Thoracic aorta (tissue), 2 donors: ENCODE measurements at regions not wholly inside any gene's neighbourhood (a gene's known extent, or its start where the extent isn't known, plus 50 kb on each side); places are given as distances from the start of the nearest gene placed in this dataset.

Source experiments
- ATAC-seq: fragments of 150-250 bp; one replicate; pipeline ENCODE4 v1.8.0; 2017; ENCODE audit warnings: low read depth; ENCODE audit not compliant: insufficient number of reproducible peaks, low FRiP score
- DNase-seq: peaks from one replicate; pipeline ENCODE4 v3.0.0-alpha.2; 2020; ENCODE audit warnings: low spot score
- H3K27ac ChIP-seq, 2 donors: fragments of 200-600 bp; sonication (generic); 1 replicate in 1 of 2; 2 replicates in 1 of 2; pipeline ENCODE4 v1.5.1; 2016; ENCODE audit warnings: mild to moderate bottlenecking in 2 of 2, moderate library complexity in 2 of 2
- H3K27me3 ChIP-seq: fragments of 200-600 bp; sonication (generic); replicated peaks from 2 replicates; pipeline ENCODE4 v1.6.0; 2016; ENCODE audit warnings: mild to moderate bottlenecking; ENCODE audit not compliant: insufficient read depth
- H3K36me3 ChIP-seq: fragments of 200-600 bp; sonication (generic); one replicate; pipeline ENCODE4 v1.5.1; 2016
- H3K4me1 ChIP-seq, 2 donors: fragments of 200-600 bp; sonication (generic); 1 replicate in 1 of 2; 2 replicates in 1 of 2; pipeline versions ENCODE4 v1.5.1 to v1.6.0; 2016; ENCODE audit warnings: low read depth in 2 of 2, mild to moderate bottlenecking in 1 of 2; ENCODE audit not compliant: control insufficient read depth in 1 of 2
- H3K4me3 ChIP-seq: fragments of 200-600 bp; sonication (generic); 2 replicates; pipeline ENCODE4 v1.5.1; 2016; ENCODE audit warnings: mild to moderate bottlenecking
- H3K9me3 ChIP-seq: fragments of 200-600 bp; sonication (generic); 2 replicates; pipeline ENCODE4 v1.5.1; 2016
- CTCF ChIP-seq: fragments of 200-600 bp; sonication (generic); IDR thresholded peaks from one replicate; pipeline ENCODE4 v1.5.1; 2019; ENCODE audit warnings: antibody characterized with exemption

- DNase-seq (no peak), ATAC-seq (no peak)
- no peak for TF ChIP-seq CTCF
- Histone ChIP-seq H3K9me3 (no peaks in the 10 kb centered on the region), H3K27me3 (no peaks in the 10 kb centered on the region), H3K4me3 (no peak overlapping the region), H3K27ac (no peak overlapping the region), H3K36me3 (no peaks in the 10 kb centered on the region), H3K4me1 (no peaks in the 10 kb centered on the region)
Observed at GRCh38 chr12:83826112-83826511, 1086.5 kb downstream of the SLC6A15 start.

GRCh38 chr12:83823386-83824045 lies 1089.1 kb downstream of the SLC6A15 start:
- ATAC-seq, result no peak

GRCh38 chr12:83821967-83822366 lies 1090.6 kb downstream of the SLC6A15 start:
- DNase-seq (no peak), ATAC-seq (no peak)
- Histone ChIP-seq H3K27me3 (no peaks in the 10 kb centered on the region), H3K9me3 (no peaks in the 10 kb centered on the region), H3K27ac (no peak overlapping the region), H3K4me3 (no peak overlapping the region), H3K36me3 (no peaks in the 10 kb centered on the region), H3K4me1 (no peaks in the 10 kb centered on the region)
- TF ChIP-seq CTCF, result no peak

More at GRCh38 chr12:83823386-83824045, 1089.1 kb downstream of the SLC6A15 start:
- Histone ChIP-seq H3K4me3 (no peak overlapping the region), H3K4me1 (no peaks in the 10 kb centered on the region), H3K36me3 (no peaks in the 10 kb centered on the region), H3K27ac (no peak overlapping the region), H3K9me3 (no peaks in the 10 kb centered on the region), H3K27me3 (no peaks in the 10 kb centered on the region)
- no peak for TF ChIP-seq CTCF
- no peak for DNase-seq

GRCh38 chr12:83818881-83819280 lies 1093.7 kb downstream of the SLC6A15 start:
- no peak for DNase-seq
- no peak for TF ChIP-seq CTCF

GRCh38 chr12:83817730-83818129 lies 1094.9 kb downstream of the SLC6A15 start:
- TF ChIP-seq CTCF, result no peak
- no peak overlapping the region for H3K4me3 ChIP-seq
- ATAC-seq (no peak), DNase-seq (no peak)
- no peak overlapping the region for H3K27ac ChIP-seq
- no peaks in the 10 kb centered on the region for H3K4me1 ChIP-seq
- H3K9me3 ChIP-seq, result no peaks in the 10 kb centered on the region
- no peaks in the 10 kb centered on the region for H3K27me3 ChIP-seq
- H3K36me3 ChIP-seq, result no peaks in the 10 kb centered on the region

More at GRCh38 chr12:83818881-83819280, 1093.7 kb downstream of the SLC6A15 start:
- H3K9me3 ChIP-seq, result no peaks in the 10 kb centered on the region
- no peaks in the 10 kb centered on the region for H3K27me3 ChIP-seq
- H3K4me3 ChIP-seq, result no peak overlapping the region
- H3K4me1 ChIP-seq, result no peaks in the 10 kb centered on the region
- ATAC-seq, result no peak
- no peak overlapping the region for H3K27ac ChIP-seq
- no peaks in the 10 kb centered on the region for H3K36me3 ChIP-seq
